H1 (cell line): ENCODE measurements at regions not wholly inside any gene's neighbourhood (a gene's known extent, or its start where the extent isn't known, plus 50 kb on each side); places are given as distances from the start of the nearest gene placed in this dataset.

ENCODE experiments used
- CTCF ChIA-PET: fragments of 300-600 bp; sonication (Branson Sonifier 250); formaldehyde crosslinking; loops from one replicate; lab custom pipeline; 2021; ENCODE audit not compliant: partially characterized antibody; lab: Charles Lee
- POLR2A ChIA-PET: fragments of 300-600 bp; sonication (Branson Sonifier 250); formaldehyde crosslinking; loops from one replicate; lab custom pipeline; 2021; ENCODE audit warnings: inconsistent platforms; ENCODE audit not compliant: partially characterized antibody; lab: Charles Lee
- DNase-seq, 2 experiments: peaks; one replicate each; pipeline versions ENCODE4 v3.0.0 to v3.0.0-alpha.2; 2010 to 2022; ENCODE audit warnings: low spot score in 2 of 2, low read depth in 1 of 2, mixed read lengths in 1 of 2
- FAIRE-seq: peaks from 2 replicates; lab custom pipeline; 2011; peaks lifted over from hg19 to GRCh38; lab: Jason Lieb, UNC
- H2AFZ ChIP-seq: 2 replicates; pipeline ENCODE4 v1.8.1; 2012; ENCODE audit warnings: low read length, inconsistent platforms
- H2AK5ac ChIP-seq: 2 replicates; pipeline ENCODE4 v1.6.1; 2013; ENCODE audit warnings: low read depth, low read length
- H2BK120ac ChIP-seq: replicated peaks from 2 replicates; pipeline ENCODE3; 2013; ENCODE audit warnings: low read depth, low read length, inconsistent platforms
- H2BK12ac ChIP-seq: 2 replicates; pipeline ENCODE4 v1.6.1; 2013; ENCODE audit warnings: low read depth, low read length
- H2BK15ac ChIP-seq: 2 replicates; pipeline ENCODE4 v1.6.1; 2013; ENCODE audit warnings: low read length
- H2BK20ac ChIP-seq: 2 replicates; pipeline ENCODE4 v1.6.1; 2013; ENCODE audit warnings: low read length
- H2BK5ac ChIP-seq: 2 replicates; pipeline ENCODE4 v1.6.1; 2013; ENCODE audit warnings: low read depth, low read length
- H3K14ac ChIP-seq: 2 replicates; pipeline ENCODE4 v1.6.1; 2013; ENCODE audit warnings: inconsistent platforms; ENCODE audit not compliant: insufficient read length
- H3K18ac ChIP-seq: 2 replicates; pipeline ENCODE4 v1.6.1; 2013; ENCODE audit warnings: low read length; ENCODE audit errors: extremely low read depth
- H3K23ac ChIP-seq: 2 replicates; pipeline ENCODE4 v1.6.1; 2013; ENCODE audit warnings: inconsistent platforms; ENCODE audit not compliant: insufficient read length
- H3K23me2 ChIP-seq: 2 replicates; pipeline ENCODE4 v1.6.1; 2013; ENCODE audit warnings: low read depth, low read length
- H3K27ac ChIP-seq: 2 replicates; pipeline ENCODE4 v1.6.1; 2011; ENCODE audit warnings: low read depth, low read length, inconsistent platforms
- H3K27me3 ChIP-seq, 4 experiments: replicated peaks in 1 of 4; 1 replicate in 1 of 4; 2 replicates in 3 of 4; pipeline versions ENCODE4 v1.6.1 to v1.8.1; 2011 to 2013; ENCODE audit warnings: low read length in 3 of 4, mild to moderate bottlenecking in 3 of 4, inconsistent platforms in 2 of 4, mixed read lengths in 2 of 4, moderate library complexity in 1 of 4; ENCODE audit not compliant: control insufficient read depth in 3 of 4, insufficient read depth in 3 of 4; ENCODE audit errors: extremely low read depth in 1 of 4
- H3K36me3 ChIP-seq, 4 experiments: 2 replicates each; pipeline versions ENCODE4 v1.6.1 to v1.8.1; 2011 to 2013; ENCODE audit warnings: mild to moderate bottlenecking in 4 of 4, low read length in 3 of 4, moderate library complexity in 2 of 4, control low read depth in 1 of 4, inconsistent platforms in 1 of 4; ENCODE audit not compliant: insufficient read depth in 4 of 4, control insufficient read depth in 2 of 4
- H3K4ac ChIP-seq: replicated peaks from 2 replicates; pipeline ENCODE3; 2013; ENCODE audit warnings: low read length, low read depth, mixed read lengths, inconsistent platforms; ENCODE audit not compliant: insufficient read length
- H3K4me1 ChIP-seq, 4 experiments: replicated peaks in 1 of 4; 1 replicate in 1 of 4; 2 replicates in 3 of 4; pipeline versions ENCODE4 v1.6.1 to v1.8.1; 2011 to 2013; ENCODE audit warnings: low read length in 3 of 4, inconsistent platforms in 2 of 4, mixed read lengths in 1 of 4; ENCODE audit not compliant: insufficient read depth in 4 of 4, control insufficient read depth in 3 of 4
- H3K4me2 ChIP-seq, 2 experiments: 2 replicates each; pipeline versions ENCODE4 v1.6.1 to v1.8.1; 2011 to 2013; ENCODE audit warnings: low read depth in 2 of 2, low read length in 2 of 2, control low read depth in 1 of 2, inconsistent platforms in 1 of 2, mild to moderate bottlenecking in 1 of 2; ENCODE audit not compliant: insufficient read depth in 1 of 2
- H3K4me3 ChIP-seq, 4 experiments: fragments of 200-600, 300-600 bp in 1 of 4; sonication (generic), shearing (Covaris generic), sonication (Bioruptor Twin) in 1 of 4; 2 replicates each; pipeline versions ENCODE4 v1.5.1 to v1.8.1; 2011 to 2016; ENCODE audit warnings: low read length in 4 of 4, low read depth in 3 of 4, control low read depth in 2 of 4, inconsistent platforms in 2 of 4, mild to moderate bottlenecking in 2 of 4, mixed read lengths in 1 of 4, moderate library complexity in 1 of 4; ENCODE audit not compliant: insufficient read depth in 2 of 4; ENCODE audit errors: extremely low read depth in 1 of 4
- H3K56ac ChIP-seq: replicated peaks from 2 replicates; pipeline ENCODE3; 2013; ENCODE audit warnings: low read depth, mild to moderate bottlenecking, mixed read lengths, low read length, inconsistent platforms; ENCODE audit not compliant: insufficient read length
- H3K79me1 ChIP-seq: 2 replicates; pipeline ENCODE4 v1.6.1; 2013; ENCODE audit warnings: low read depth, low read length, control low read depth
- H3K79me2 ChIP-seq, 2 experiments: 2 replicates each; pipeline versions ENCODE4 v1.6.1 to v1.8.1; 2012 to 2013; ENCODE audit warnings: low read length in 2 of 2, mild to moderate bottlenecking in 2 of 2, inconsistent platforms in 1 of 2; ENCODE audit not compliant: insufficient read depth in 2 of 2, control insufficient read depth in 1 of 2
- H3K9ac ChIP-seq, 4 experiments: replicated peaks in 1 of 4; 1 replicate in 1 of 4; 2 replicates in 3 of 4; pipeline versions ENCODE4 v1.6.1 to v1.8.1; 2011 to 2013; ENCODE audit warnings: low read depth in 3 of 4, low read length in 3 of 4, control low read depth in 2 of 4, mild to moderate bottlenecking in 2 of 4, moderate library complexity in 2 of 4, inconsistent platforms in 1 of 4; ENCODE audit errors: extremely low read depth in 1 of 4
- H3K9me3 ChIP-seq, 2 experiments: 2 replicates each; pipeline versions ENCODE4 v1.6.1 to v1.8.1; 2012 to 2013; ENCODE audit warnings: mild to moderate bottlenecking in 2 of 2, moderate library complexity in 2 of 2, control low read depth in 1 of 2, inconsistent platforms in 1 of 2, low read depth in 1 of 2, low read length in 1 of 2, mixed read lengths in 1 of 2; ENCODE audit not compliant: insufficient read depth in 2 of 2
- H4K20me1 ChIP-seq, 2 experiments: replicated peaks in 1 of 2; 2 replicates each; pipeline versions ENCODE3 to v1.8.1; 2011 to 2013; ENCODE audit warnings: inconsistent platforms in 2 of 2, low read length in 2 of 2, mild to moderate bottlenecking in 1 of 2; ENCODE audit not compliant: insufficient read depth in 2 of 2, control insufficient read depth in 1 of 2
- H4K5ac ChIP-seq: 2 replicates; pipeline ENCODE4 v1.6.1; 2013; ENCODE audit warnings: low read length, low read depth, mixed read lengths, inconsistent platforms; ENCODE audit not compliant: insufficient read length
- H4K8ac ChIP-seq: 2 replicates; pipeline ENCODE4 v1.8.0; 2013; ENCODE audit warnings: mild to moderate bottlenecking, moderate library complexity, low read length, inconsistent platforms; ENCODE audit not compliant: insufficient read depth; ENCODE audit errors: extremely low read depth
- H4K91ac ChIP-seq: replicated peaks from 2 replicates; pipeline ENCODE3; 2013; ENCODE audit warnings: low read length, mixed read lengths, inconsistent platforms; ENCODE audit not compliant: insufficient read length
- POLR2A ChIP-seq, 2 experiments: IDR thresholded peaks; 1 replicate in 1 of 2; 2 replicates in 1 of 2; pipeline ENCODE4 v1.6.1; 2011; ENCODE audit warnings: low read depth in 2 of 2, low read length in 2 of 2, mild to moderate bottlenecking in 2 of 2; ENCODE audit errors: control extremely low read depth in 1 of 2
- SIN3A ChIP-seq, 2 experiments: IDR thresholded peaks in 1 of 2; conservative IDR thresholded peaks in 1 of 2; 2 replicates each; pipeline ENCODE4 v1.6.1; 2011 to 2012; ENCODE audit warnings: low read length in 2 of 2, improper control_type of control experiment in 1 of 2, low read depth in 1 of 2, mild to moderate bottlenecking in 1 of 2
- SUZ12 ChIP-seq: fragments of 200-600 bp; sonication (generic); IDR thresholded peaks from 2 replicates; pipeline ENCODE4 v1.6.1; 2012; ENCODE audit warnings: mild to moderate bottlenecking, inconsistent platforms, low read length, moderate library complexity, mixed read lengths
- WGBS, 2 experiments: shearing (Covaris generic) in 1 of 2; methylation state at CpG; one replicate each; pipeline versions ENCODE4 v1.1.6 to v1.1.7; 2013 to 2015; ENCODE audit warnings: low lambda C conversion rate in 2 of 2, mixed read lengths in 2 of 2, inconsistent platforms in 1 of 2, low coverage in 1 of 2, missing lambda C conversion rate in 1 of 2; ENCODE audit not compliant: insufficient replicate concordance in 2 of 2, insufficient coverage in 1 of 2, insufficient read length in 1 of 2; ENCODE audit errors: extremely low coverage in 1 of 2, missing lambda C conversion rate in 1 of 2; 5-methylcytosine and 5-hydroxymethylcytosine counted together

- WGBS, 2 experiments: 67% methylated on average over 9 of the region's 9 CpGs; no CpG with 5 or more reads in 1 of the 2 experiments
Measured at GRCh38 chr4:180766944-180767729, 1476.1 kb upstream of the TENM3 start.

More at GRCh38 chr4:180766944-180767729, 1476.1 kb upstream of the TENM3 start:
- CTCF ChIA-PET: interaction anchor here (3.7 kb wide), 1 partner anchor 9 kb away, joined by 12 read pairs; no protein-coding TSS in a partner anchor
- Histone ChIP-seq H2BK120ac (peak overlapping the region; percentile 85), H3K23ac (no peak overlapping the region), H4K8ac (no peak overlapping the region), H3K36me3 (peaks cover 0 to 3% (median 0%) of the 10 kb centered on the region in 4 experiments; a peak in 3 of 8 replicates), H3K79me2 (no peaks in the 10 kb centered on the region), H3K4ac (peak overlapping the region; percentile 57), H4K20me1 (no peaks in the 10 kb centered on the region), H3K27me3 (no peaks in the 10 kb centered on the region), H2AK5ac (no peak overlapping the region), H3K18ac (no peak overlapping the region; the same call in 1 of the 2 replicates)
- FAIRE-seq: peak; percentile 58
- DNase-seq: no peak
- no peak for TF ChIP-seq SUZ12
- TF ChIP-seq SIN3A (conservative IDR thresholded peaks at IDR 0.05 in 1 of 2, IDR thresholded peaks at IDR 0.05 in 1 of 2; ENCODE audit: low read depth in 1 of 2, low read length in 2 of 2): no peak
- TF ChIP-seq POLR2A (IDR thresholded peaks at IDR 0.05; ENCODE audit: control extremely low read depth in 1 of 2, low read depth in 2 of 2, low read length in 2 of 2): no peak
- TF ChIP-seq, all 59 proteins: peak for 0
- Histone ChIP-seq H3K9me3 (peaks cover 12 to 18% of the 10 kb centered on the region in 2 experiments), H3K56ac (no peak overlapping the region), H2BK20ac (0 out of 2 replicates have a peak overlapping the region, but pooled peaks have one; percentile 17), H3K27ac (no peak overlapping the region), H3K14ac (no peak overlapping the region), H3K4me2 (peak overlapping the region; percentile 60 to 61), H2AFZ (peak overlapping the region; percentile 94), H2BK15ac (no peak overlapping the region), H2BK5ac (peak overlapping the region; percentile 0; the same call in 1 of the 2 replicates), H3K79me1 (no peaks in the 10 kb centered on the region), H3K9ac (0 out of 7 replicates have a peak overlapping the region, but pooled peaks of 1 of the 4 experiments have one; percentile 10), H3K23me2 (no peaks in the 10 kb centered on the region), H2BK12ac (0 out of 2 replicates have a peak overlapping the region, but pooled peaks have one; percentile 40), H4K5ac (no peak overlapping the region), H4K91ac (peak overlapping the region; percentile 13), H3K4me3 (peak overlapping the region in 3 of 4 experiments; percentile 19 to 33 (median 21); a peak in 3 of 8 replicates), H3K4me1 (peaks cover 0 to 11% (median 3%) of the 10 kb centered on the region in 4 experiments; a peak in 5 of 7 replicates)
- POLR2A ChIA-PET: interaction anchor here (1.2 kb wide), 1 partner anchor 11 kb away, joined by 3 read pairs; no protein-coding TSS in a partner anchor
